HEK293 (cell line): ENCODE measurements at regions not wholly inside any gene's neighbourhood (a gene's known extent, or its start where the extent isn't known, plus 50 kb on each side); places are given as distances from the start of the nearest gene placed in this dataset.

Experiments used
- CTCF ChIA-PET: fragments of 350-600 bp; formaldehyde crosslinking; extraction: SDS; loops from one replicate; lab custom pipeline; 2021; ENCODE audit warnings: antibody characterized with exemption; lab: Yijun Ruan, JAX
- POLR2A ChIA-PET: fragments of 300-600 bp; formaldehyde crosslinking; extraction: SDS; loops from one replicate; lab custom pipeline; 2020; ENCODE audit warnings: antibody characterized with exemption, inconsistent platforms; lab: Yijun Ruan, JAX
- H3K27ac ChIP-seq: fragments of 200-500 bp; sonication (Bioruptor generic); 2 replicates; pipeline ENCODE4 v1.5.1; 2014; ENCODE audit warnings: low read depth, low read length, control low read depth, inconsistent platforms; ENCODE audit errors: extremely low read depth
- H3K36me3 ChIP-seq, 2 experiments: fragments of 200-500 bp in 1 of 2; sonication (Bioruptor generic) in 1 of 2; 1 replicate in 1 of 2; 2 replicates in 1 of 2; pipeline ENCODE4 v1.5.1; 2014 to 2017; ENCODE audit warnings: inconsistent platforms in 2 of 2, low read length in 2 of 2; ENCODE audit not compliant: control insufficient read depth in 2 of 2, insufficient read depth in 1 of 2
- H3K4me1 ChIP-seq: fragments of 200-500 bp; sonication (Bioruptor generic); 2 replicates; pipeline ENCODE4 v1.5.1; 2014; ENCODE audit warnings: mild to moderate bottlenecking, low read length, inconsistent platforms; ENCODE audit not compliant: control insufficient read depth, insufficient read depth
- H3K4me3 ChIP-seq: 2 replicates; pipeline ENCODE4 v1.5.1; 2011; ENCODE audit warnings: low read depth, mild to moderate bottlenecking, control low read depth, low read length, moderate library complexity
- H3K9me3 ChIP-seq: fragments of 200-500 bp; sonication (Bioruptor generic); 2 replicates; pipeline ENCODE4 v1.5.1; 2014; ENCODE audit warnings: low read depth, low read length, inconsistent platforms; ENCODE audit not compliant: control insufficient read depth, insufficient read depth
- GLI4 ChIP-seq: fragments of 450-650 bp; formaldehyde crosslinking; IDR thresholded peaks from 2 replicates; pipeline ENCODE4 v1.5.1; 2016; ENCODE audit warnings: missing biosample characterization, missing genetic modification characterization
- KLF9 ChIP-seq: fragments of 450-650 bp; formaldehyde crosslinking; IDR thresholded peaks from 2 replicates; pipeline ENCODE4 v1.5.1; 2016; ENCODE audit warnings: missing biosample characterization, missing genetic modification characterization, low read depth
- MZF1 ChIP-seq: fragments of 450-650 bp; formaldehyde crosslinking; IDR thresholded peaks from 2 replicates; pipeline ENCODE4 v1.5.1; 2017; ENCODE audit warnings: missing biosample characterization, missing genetic modification characterization, borderline replicate concordance
- SALL2 ChIP-seq: fragments of 450-650 bp; formaldehyde crosslinking; IDR thresholded peaks from 2 replicates; pipeline ENCODE4 v1.5.0; 2017; ENCODE audit warnings: missing biosample characterization, mild to moderate bottlenecking, missing genetic modification characterization, borderline replicate concordance
- SCRT1 ChIP-seq: fragments of 450-650 bp; formaldehyde crosslinking; IDR thresholded peaks from 2 replicates; pipeline ENCODE4 v1.5.1; 2016; ENCODE audit warnings: missing biosample characterization, missing genetic modification characterization, borderline replicate concordance
- TSHZ1 ChIP-seq: fragments of 450-650 bp; formaldehyde crosslinking; IDR thresholded peaks from 2 replicates; pipeline ENCODE4 v1.5.1; 2016; ENCODE audit warnings: missing biosample characterization, missing genetic modification characterization, borderline replicate concordance
- YY2 ChIP-seq: fragments of 450-650 bp; formaldehyde crosslinking; IDR thresholded peaks from 2 replicates; pipeline ENCODE4 v1.5.1; 2016; ENCODE audit warnings: missing biosample characterization, missing genetic modification characterization
- ZBTB48 ChIP-seq: fragments of 450-650 bp; formaldehyde crosslinking; IDR thresholded peaks from 2 replicates; pipeline ENCODE4 v1.5.1; 2016; ENCODE audit warnings: missing biosample characterization, missing genetic modification characterization
- ZBTB7A ChIP-seq: fragments of 450-650 bp; formaldehyde crosslinking; IDR thresholded peaks from 2 replicates; pipeline ENCODE4 v1.5.1; 2016; ENCODE audit warnings: low read depth, missing biosample characterization, missing genetic modification characterization
- ZFP3 ChIP-seq: fragments of 450-650 bp; formaldehyde crosslinking; IDR thresholded peaks from 2 replicates; pipeline ENCODE4 v1.5.1; 2016; ENCODE audit warnings: low read depth, missing biosample characterization, missing genetic modification characterization
- ZFP37 ChIP-seq: fragments of 450-650 bp; formaldehyde crosslinking; IDR thresholded peaks from 2 replicates; pipeline ENCODE4 v1.5.1; 2016; ENCODE audit warnings: missing biosample characterization, missing genetic modification characterization
- ZNF112 ChIP-seq: fragments of 450-650 bp; formaldehyde crosslinking; IDR thresholded peaks from 2 replicates; pipeline ENCODE4 v1.5.0; 2017; ENCODE audit warnings: missing biosample characterization, missing genetic modification characterization
- ZNF223 ChIP-seq: fragments of 450-650 bp; formaldehyde crosslinking; IDR thresholded peaks from 2 replicates; pipeline ENCODE4 v1.5.1; 2016; ENCODE audit warnings: missing biosample characterization, missing genetic modification characterization
- ZNF239 ChIP-seq: fragments of 450-650 bp; formaldehyde crosslinking; IDR thresholded peaks from 2 replicates; pipeline ENCODE4 v1.5.1; 2016; ENCODE audit warnings: missing biosample characterization, missing genetic modification characterization
- ZNF24 ChIP-seq: fragments of 450-650 bp; formaldehyde crosslinking; IDR thresholded peaks from 2 replicates; pipeline ENCODE4 v1.5.1; 2016; ENCODE audit warnings: missing biosample characterization, missing genetic modification characterization
- ZNF311 ChIP-seq: fragments of 450-650 bp; formaldehyde crosslinking; IDR thresholded peaks from 2 replicates; pipeline ENCODE4 v1.5.1; 2017; ENCODE audit warnings: missing biosample characterization, missing genetic modification characterization, borderline replicate concordance
- ZNF37A ChIP-seq: fragments of 450-650 bp; IDR thresholded peaks from 2 replicates; pipeline ENCODE4 v1.5.1; 2018; ENCODE audit warnings: missing biosample characterization, missing genetic modification characterization
- ZNF416 ChIP-seq: fragments of 450-650 bp; formaldehyde crosslinking; IDR thresholded peaks from 2 replicates; pipeline ENCODE4 v1.5.1; 2016; ENCODE audit warnings: missing biosample characterization, missing genetic modification characterization
- ZNF621 ChIP-seq: fragments of 450-650 bp; formaldehyde crosslinking; IDR thresholded peaks from 2 replicates; pipeline ENCODE4 v1.5.1; 2017; ENCODE audit warnings: missing biosample characterization, missing genetic modification characterization
- ZNF660 ChIP-seq: fragments of 450-650 bp; IDR thresholded peaks from 2 replicates; pipeline ENCODE4 v1.5.1; 2018; ENCODE audit warnings: missing biosample characterization, mild to moderate bottlenecking, missing genetic modification characterization
- ZNF704 ChIP-seq: fragments of 450-650 bp; formaldehyde crosslinking; IDR thresholded peaks from 2 replicates; pipeline ENCODE4 v1.5.1; 2016; ENCODE audit warnings: missing biosample characterization, missing genetic modification characterization
- ZXDB ChIP-seq: fragments of 450-650 bp; formaldehyde crosslinking; IDR thresholded peaks from 2 replicates; pipeline ENCODE4 v1.5.1; 2016; ENCODE audit warnings: missing biosample characterization, missing genetic modification characterization
- TF ChIP-seq, protein P1 (sequence below): fragments of 450-650 bp; IDR thresholded peaks from 2 replicates; pipeline ENCODE4 v1.5.1; 2018; ENCODE audit warnings: missing biosample characterization, mild to moderate bottlenecking, missing genetic modification characterization
- TF ChIP-seq, protein P2 (sequence below): fragments of 450-650 bp; formaldehyde crosslinking; IDR thresholded peaks from 2 replicates; pipeline ENCODE4 v1.5.1; 2016; ENCODE audit warnings: missing biosample characterization, missing genetic modification characterization
- TF ChIP-seq, protein P3 (sequence below): fragments of 450-650 bp; formaldehyde crosslinking; IDR thresholded peaks from 2 replicates; pipeline ENCODE4; 2016; ENCODE audit warnings: missing biosample characterization, missing genetic modification characterization

DNA sequence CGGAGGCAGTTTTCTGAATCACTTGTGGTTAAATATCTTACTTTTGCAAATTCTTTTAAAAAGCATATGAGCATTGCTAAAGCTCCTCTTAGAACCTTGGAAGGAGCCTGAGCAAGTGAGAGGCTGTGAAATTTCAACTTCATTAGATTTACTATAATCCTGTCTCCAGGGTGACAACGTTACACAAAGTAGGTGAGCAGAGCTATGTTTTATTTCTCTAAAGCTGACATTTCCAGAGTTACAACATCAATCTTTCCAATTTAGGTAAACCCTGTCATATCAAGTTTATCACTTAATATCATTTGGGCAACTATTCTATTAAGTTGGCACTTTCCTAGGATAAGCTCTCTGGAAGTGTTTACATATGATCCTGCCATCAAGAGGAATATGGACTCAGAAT is 544.9 kb upstream of the CBLB start:
- H3K9me3 ChIP-seq = no peaks in the 10 kb centered on the region
- H3K4me3 ChIP-seq = no peak overlapping the region
- H3K36me3 ChIP-seq = no peaks in the 10 kb centered on the region
- no peak overlapping the region for H3K27ac ChIP-seq
- CTCF ChIA-PET = no interaction called here
- POLR2A ChIA-PET = no interaction called here
- TF ChIP-seq ZNF660 (no peak), ZBTB7A (tag by site-specific recombination) (no peak), ZBTB48 (no peak), ZNF37A (no peak), ZNF621 (no peak), ZNF416 (tag by site-specific recombination) (no peak), YY2 (tag by site-specific recombination) (no peak)
- H3K4me1 ChIP-seq = no peaks in the 10 kb centered on the region

DNA sequence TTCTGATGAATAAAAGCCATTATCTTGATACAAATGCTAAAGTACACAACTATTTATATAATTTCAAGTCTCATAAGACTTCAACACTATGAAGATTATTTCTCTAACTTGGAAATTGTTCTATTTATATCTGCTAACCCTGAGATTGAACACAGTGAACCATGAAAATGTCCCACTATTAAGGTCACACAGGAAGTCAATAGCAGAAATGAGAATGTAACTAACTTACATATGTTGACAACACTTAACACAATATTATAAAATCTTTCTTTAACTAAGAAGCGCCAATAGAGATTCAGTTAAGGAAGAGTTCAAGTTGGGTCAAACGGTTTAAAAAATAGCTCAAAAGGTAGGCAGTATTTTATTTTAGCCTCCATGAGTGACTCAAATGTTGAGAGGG is 551.8 kb upstream of the CBLB start:
- Histone ChIP-seq H3K9me3 (no peaks in the 10 kb centered on the region), H3K4me3 (no peak overlapping the region), H3K27ac (no peak overlapping the region), H3K4me1 (no peaks in the 10 kb centered on the region), H3K36me3 (no peaks in the 10 kb centered on the region)
- no peak for TF ChIP-seq MZF1 (tag by site-specific recombination)
- TF ChIP-seq ZNF311 (tag by site-specific recombination) = no peak
- no peak for TF ChIP-seq SCRT1 (tag by site-specific recombination)
- TF ChIP-seq, protein P1, sequence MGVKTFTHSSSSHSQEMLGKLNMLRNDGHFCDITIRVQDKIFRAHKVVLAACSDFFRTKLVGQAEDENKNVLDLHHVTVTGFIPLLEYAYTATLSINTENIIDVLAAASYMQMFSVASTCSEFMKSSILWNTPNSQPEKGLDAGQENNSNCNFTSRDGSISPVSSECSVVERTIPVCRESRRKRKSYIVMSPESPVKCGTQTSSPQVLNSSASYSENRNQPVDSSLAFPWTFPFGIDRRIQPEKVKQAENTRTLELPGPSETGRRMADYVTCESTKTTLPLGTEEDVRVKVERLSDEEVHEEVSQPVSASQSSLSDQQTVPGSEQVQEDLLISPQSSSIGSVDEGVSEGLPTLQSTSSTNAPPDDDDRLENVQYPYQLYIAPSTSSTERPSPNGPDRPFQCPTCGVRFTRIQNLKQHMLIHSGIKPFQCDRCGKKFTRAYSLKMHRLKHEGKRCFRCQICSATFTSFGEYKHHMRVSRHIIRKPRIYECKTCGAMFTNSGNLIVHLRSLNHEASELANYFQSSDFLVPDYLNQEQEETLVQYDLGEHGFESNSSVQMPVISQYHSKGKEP = no peak
- no peak for TF ChIP-seq ZNF223
- no peak for TF ChIP-seq TSHZ1 (tag by site-specific recombination)
- TF ChIP-seq ZFP37 (tag by site-specific recombination) = no peak
- ChIA-PET CTCF (no interaction called here), POLR2A (no interaction called here)

GRCh38 chr3:106421426-106421825 is 552.6 kb upstream of the CBLB start:
- no peaks in the 10 kb centered on the region for H3K9me3 ChIP-seq
- no peak overlapping the region for H3K4me3 ChIP-seq
- no peaks in the 10 kb centered on the region for H3K4me1 ChIP-seq
- H3K36me3 ChIP-seq = no peaks in the 10 kb centered on the region
- CTCF ChIA-PET = no interaction called here
- no peak overlapping the region for H3K27ac ChIP-seq
- POLR2A ChIA-PET = no interaction called here
- TF ChIP-seq ZNF112 (tag by site-specific recombination) (no peak), ZNF24 (tag by site-specific recombination) (no peak), ZNF239 (tag by site-specific recombination) (no peak), SALL2 (tag by site-specific recombination) (no peak), KLF9 (tag by site-specific recombination) (no peak), GLI4 (tag by site-specific recombination) (no peak), ZFP3 (tag by site-specific recombination) (no peak), ZNF704 (tag by site-specific recombination) (no peak), ZXDB (tag by site-specific recombination) (no peak)
- TF ChIP-seq, protein P2, sequence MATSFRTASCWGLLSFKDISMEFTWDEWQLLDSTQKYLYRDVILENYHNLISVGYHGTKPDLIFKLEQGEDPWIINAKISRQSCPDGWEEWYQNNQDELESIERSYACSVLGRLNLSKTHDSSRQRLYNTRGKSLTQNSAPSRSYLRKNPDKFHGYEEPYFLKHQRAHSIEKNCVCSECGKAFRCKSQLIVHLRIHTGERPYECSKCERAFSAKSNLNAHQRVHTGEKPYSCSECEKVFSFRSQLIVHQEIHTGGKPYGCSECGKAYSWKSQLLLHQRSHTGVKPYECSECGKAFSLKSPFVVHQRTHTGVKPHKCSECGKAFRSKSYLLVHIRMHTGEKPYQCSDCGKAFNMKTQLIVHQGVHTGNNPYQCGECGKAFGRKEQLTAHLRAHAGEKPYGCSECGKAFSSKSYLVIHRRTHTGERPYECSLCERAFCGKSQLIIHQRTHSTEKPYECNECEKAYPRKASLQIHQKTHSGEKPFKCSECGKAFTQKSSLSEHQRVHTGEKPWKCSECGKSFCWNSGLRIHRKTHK = no peak
- TF ChIP-seq, protein P3, sequence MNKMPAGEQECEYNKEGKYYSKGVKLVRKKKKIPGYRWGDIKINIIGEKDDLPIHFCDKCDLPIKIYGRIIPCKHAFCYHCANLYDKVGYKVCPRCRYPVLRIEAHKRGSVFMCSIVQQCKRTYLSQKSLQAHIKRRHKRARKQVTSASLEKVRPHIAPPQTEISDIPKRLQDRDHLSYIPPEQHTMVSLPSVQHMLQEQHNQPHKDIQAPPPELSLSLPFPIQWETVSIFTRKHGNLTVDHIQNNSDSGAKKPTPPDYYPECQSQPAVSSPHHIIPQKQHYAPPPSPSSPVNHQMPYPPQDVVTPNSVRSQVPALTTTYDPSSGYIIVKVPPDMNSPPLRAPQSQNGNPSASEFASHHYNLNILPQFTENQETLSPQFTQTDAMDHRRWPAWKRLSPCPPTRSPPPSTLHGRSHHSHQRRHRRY (tag by site-specific recombination) = no peak
